GM12891 (cell line): ENCODE measurements at regions not wholly inside any gene's neighbourhood (a gene's known extent, or its start where the extent isn't known, plus 50 kb on each side); places are given as distances from the start of the nearest gene placed in this dataset.

Experiments
- PAX5 ChIP-seq: IDR thresholded peaks from 2 replicates; pipeline ENCODE4 v1.6.1; 2011; ENCODE audit warnings: low read length, moderate library complexity, mild to moderate bottlenecking; ENCODE audit not compliant: insufficient read depth, severe bottlenecking
- POLR2A ChIP-seq: IDR thresholded peaks from 2 replicates; pipeline ENCODE4 v1.6.1; 2011; ENCODE audit warnings: low read depth, low read length, control low read depth
- POLR2AphosphoS5 ChIP-seq: IDR thresholded peaks from 2 replicates; pipeline ENCODE4 v1.6.1; 2011; ENCODE audit warnings: low read depth, low read length, control low read depth
- TAF1 ChIP-seq: IDR thresholded peaks from 2 replicates; pipeline ENCODE4 v1.6.1; 2011; ENCODE audit warnings: low read depth, low read length, control low read depth

DNA sequence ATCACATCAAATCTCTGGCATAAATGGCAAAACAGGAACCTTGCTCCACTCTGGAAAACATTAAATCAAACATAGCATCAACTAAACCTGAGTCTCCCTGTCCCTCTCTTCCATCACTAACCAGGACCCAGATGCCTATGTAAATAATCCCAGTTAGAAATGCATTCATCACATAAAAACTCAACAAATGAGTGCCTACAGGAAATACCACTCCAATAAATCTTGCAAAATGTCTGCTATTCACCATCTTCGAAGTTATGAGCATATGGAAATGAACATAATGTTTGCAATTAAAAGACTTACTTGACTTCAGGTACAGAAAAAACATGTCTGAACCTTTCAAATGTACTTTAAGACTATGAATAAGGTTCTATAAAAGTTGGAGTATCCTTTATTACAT is 425.0 kb downstream of the CDH11 start:
- TF ChIP-seq POLR2AphosphoS5, result no peak
- TF ChIP-seq TAF1, result no peak
- no peak for TF ChIP-seq PAX5
- TF ChIP-seq POLR2A, result no peak
